Endothelial cell of umbilical vein (primary cell): ENCODE measurements at regions not wholly inside any gene's neighbourhood (a gene's known extent, or its start where the extent isn't known, plus 50 kb on each side); places are given as distances from the start of the nearest gene placed in this dataset.

ENCODE experiments used
- BruUV-seq: library from RNA; stranded (reverse); fragments of 400-500 nt; replicated peaks from 2 replicates; lab custom pipeline; 2021; lab: Mats Ljungman, UMichigan
- CTCF ChIA-PET: fragments of 300-600, 350-600 bp; sonication (Branson Sonifier 250); formaldehyde crosslinking; loops from one replicate; lab custom pipeline; 2021; ENCODE audit warnings: antibody characterized with exemption, inconsistent platforms; lab: Charles Lee
- POLR2A ChIA-PET: fragments of 300-600, 350-600 bp; sonication (Branson Sonifier 250); formaldehyde crosslinking; loops from one replicate; lab custom pipeline; 2021; ENCODE audit warnings: antibody characterized with exemption, inconsistent platforms; lab: Charles Lee
- DNase-seq: peaks from one replicate; pipeline ENCODE4 v3.0.0-alpha.2; 2011; ENCODE audit warnings: low read depth, low spot score
- FAIRE-seq: peaks from 2 replicates; lab custom pipeline; 2011; peaks lifted over from hg19 to GRCh38; lab: Jason Lieb, UNC
- H2AFZ ChIP-seq: 2 replicates; pipeline ENCODE4 v1.6.0; 2012; ENCODE audit warnings: low read depth, low read length, control low read depth, inconsistent platforms
- H3K27ac ChIP-seq: 2 replicates; pipeline ENCODE4 v1.5.1; 2011; ENCODE audit warnings: low read depth, mild to moderate bottlenecking, control low read depth, low read length, moderate library complexity; ENCODE audit not compliant: insufficient read depth
- H3K27me3 ChIP-seq, 2 experiments: 2 replicates each; pipeline versions ENCODE4 v1.6.0 to v1.6.1; 2011; ENCODE audit warnings: low read length in 2 of 2, mixed read lengths in 1 of 2; ENCODE audit not compliant: control insufficient read depth in 2 of 2, insufficient read depth in 2 of 2
- H3K36me3 ChIP-seq, 2 experiments: 2 replicates in 1 of 2; 3 replicates in 1 of 2; pipeline ENCODE4 v1.5.1; 2011; ENCODE audit warnings: low read length in 2 of 2, mild to moderate bottlenecking in 1 of 2, moderate library complexity in 1 of 2; ENCODE audit not compliant: control insufficient read depth in 2 of 2, insufficient read depth in 2 of 2; ENCODE audit errors: extremely low read depth in 1 of 2
- H3K4me1 ChIP-seq: 3 replicates; pipeline ENCODE4 v1.5.1; 2011; ENCODE audit warnings: mild to moderate bottlenecking, low read length; ENCODE audit not compliant: control insufficient read depth, insufficient read depth; ENCODE audit errors: extremely low read depth
- H3K4me2 ChIP-seq: 2 replicates; pipeline ENCODE4 v1.6.1; 2011; ENCODE audit warnings: low read length, control low read depth, mixed read lengths; ENCODE audit not compliant: insufficient read depth
- H3K4me3 ChIP-seq, 3 experiments: fragments of 200-600 bp in 1 of 3; sonication (generic), shearing (Covaris generic) in 1 of 3; replicated peaks in 1 of 3; 2 replicates each; pipeline ENCODE4 v1.5.1; 2011 to 2016; ENCODE audit warnings: control low read depth in 3 of 3, low read length in 3 of 3, mild to moderate bottlenecking in 2 of 3, inconsistent platforms in 1 of 3, low read depth in 1 of 3, moderate library complexity in 1 of 3; ENCODE audit not compliant: insufficient read depth in 1 of 3
- H3K79me2 ChIP-seq: 2 replicates; pipeline ENCODE4 v1.6.0; 2012; ENCODE audit warnings: low read length, inconsistent platforms; ENCODE audit not compliant: control insufficient read depth, insufficient read depth
- H3K9ac ChIP-seq: replicated peaks from 2 replicates; pipeline ENCODE3; 2011; ENCODE audit warnings: low read length, control low read depth; ENCODE audit not compliant: insufficient read depth; ENCODE audit errors: extremely low read depth
- H3K9me1 ChIP-seq: replicated peaks from 3 replicates; pipeline ENCODE4 v1.6.0; 2011; ENCODE audit warnings: mild to moderate bottlenecking, low read length; ENCODE audit not compliant: control insufficient read depth, insufficient read depth; ENCODE audit errors: extremely low read depth
- H3K9me3 ChIP-seq: replicated peaks from 2 replicates; pipeline ENCODE4 v1.5.1; 2012; ENCODE audit warnings: low read length, inconsistent platforms; ENCODE audit not compliant: control insufficient read depth, insufficient read depth
- H4K20me1 ChIP-seq: replicated peaks from 2 replicates; pipeline ENCODE3; 2011; ENCODE audit warnings: mild to moderate bottlenecking, low read length; ENCODE audit not compliant: control insufficient read depth, insufficient read depth; ENCODE audit errors: extremely low read depth
- EZH2 ChIP-seq: IDR thresholded peaks from 2 replicates; pipeline ENCODE4 v1.6.1; 2012; ENCODE audit warnings: borderline replicate concordance, low read depth, mild to moderate bottlenecking, moderate library complexity, low read length, inconsistent platforms; ENCODE audit not compliant: severe bottlenecking
- FOS ChIP-seq: IDR thresholded peaks from 2 replicates; pipeline ENCODE4 v1.6.1; 2011; ENCODE audit warnings: mild to moderate bottlenecking, low read length, moderate library complexity, borderline replicate concordance; ENCODE audit not compliant: insufficient read depth
- GATA2 ChIP-seq: IDR thresholded peaks from 2 replicates; pipeline ENCODE4 v1.7.0; 2011; ENCODE audit warnings: low read depth, mild to moderate bottlenecking, moderate library complexity, mixed read lengths, low read length; ENCODE audit not compliant: insufficient read length, insufficient read depth
- JUN ChIP-seq: IDR thresholded peaks from 2 replicates; pipeline ENCODE4 v1.6.1; 2011; ENCODE audit warnings: borderline replicate concordance, low read depth; ENCODE audit not compliant: insufficient read length, insufficient read depth
- MYC ChIP-seq: IDR thresholded peaks from one replicate; pipeline ENCODE4 v1.6.1; 2011; ENCODE audit warnings: mild to moderate bottlenecking, low read depth, low read length
- POLR2A ChIP-seq: IDR thresholded peaks from 2 replicates; pipeline ENCODE4 v1.6.1; 2012; ENCODE audit warnings: low read depth, mild to moderate bottlenecking, control low read depth, low read length
- POLR2AphosphoS5 ChIP-seq: IDR thresholded peaks from 2 replicates; pipeline ENCODE4 v1.6.1; 2012; ENCODE audit warnings: low read depth, mild to moderate bottlenecking, control low read depth, low read length, moderate library complexity; ENCODE audit not compliant: insufficient read depth
- dilution Hi-C: fragments of 300-500 bp; cut with MboI; formaldehyde crosslinking; loops from one replicate; pipeline ENCODE4 v1.15.0; 2019; ENCODE audit warnings: low sequenced_read_pairs; ENCODE audit not compliant: extremely low pct_ligation_motif_present
- intact Hi-C: fragments of 100-400 bp; cut with micrococcal nuclease; formaldehyde crosslinking; loops from one replicate; pipeline ENCODE4 v1.10.0; 2022
- TF ChIP-seq, protein P1 (sequence below), 2 donors: IDR thresholded peaks; 1 replicate in 1 of 2; 2 replicates in 1 of 2; pipeline ENCODE4 v1.5.1; 2011; ENCODE audit warnings: low read length in 2 of 2, mild to moderate bottlenecking in 2 of 2, moderate library complexity in 2 of 2, control low read depth in 1 of 2, inconsistent platforms in 1 of 2, low read depth in 1 of 2; ENCODE audit not compliant: insufficient read depth in 1 of 2; ENCODE audit errors: extremely low read depth in 1 of 2
- TF ChIP-seq, protein P2 (sequence below): IDR thresholded peaks from 2 replicates; pipeline ENCODE4 v1.6.1; 2011; ENCODE audit not compliant: insufficient read depth, insufficient read length

DNA sequence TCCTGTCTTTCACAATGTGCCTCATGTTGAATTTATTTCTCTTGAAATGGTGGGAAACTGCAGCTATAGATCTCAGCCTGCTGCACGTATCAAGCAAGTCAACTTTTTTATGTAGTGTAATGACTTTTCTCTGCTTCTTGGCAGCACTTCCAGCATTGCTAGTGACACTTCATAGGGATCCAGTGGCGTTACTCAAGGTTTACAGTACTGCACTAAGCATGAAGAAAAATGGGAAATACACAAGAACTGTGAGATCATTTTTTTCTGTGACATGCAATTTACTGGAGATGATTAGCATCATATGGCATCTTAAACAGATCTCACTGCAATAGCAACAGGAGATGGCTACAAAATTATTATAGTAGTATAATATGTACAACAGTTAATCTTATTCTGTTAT lies 90.9 kb downstream of the POLR1F start:
- intact Hi-C loops, result no loop called here
- Histone ChIP-seq H2AFZ (no peak overlapping the region), H3K9me1 (no peaks in the 10 kb centered on the region), H3K9ac (no peak overlapping the region), H3K36me3 (no peaks in the 10 kb centered on the region), H3K4me2 (no peak overlapping the region), H3K27ac (no peak overlapping the region), H3K79me2 (no peaks in the 10 kb centered on the region), H3K9me3 (peaks cover 2% of the 10 kb centered on the region), H3K4me1 (no peaks in the 10 kb centered on the region), H3K4me3 (no peak overlapping the region), H4K20me1 (no peaks in the 10 kb centered on the region), H3K27me3 (no peaks in the 10 kb centered on the region)
- DNase-seq (no peak), FAIRE-seq (no peak)
- BruUV-seq, result no TSS peak
- POLR2A ChIA-PET, result no interaction called here
- dilution Hi-C loops, result no loop called here
- TF ChIP-seq, protein P1, sequence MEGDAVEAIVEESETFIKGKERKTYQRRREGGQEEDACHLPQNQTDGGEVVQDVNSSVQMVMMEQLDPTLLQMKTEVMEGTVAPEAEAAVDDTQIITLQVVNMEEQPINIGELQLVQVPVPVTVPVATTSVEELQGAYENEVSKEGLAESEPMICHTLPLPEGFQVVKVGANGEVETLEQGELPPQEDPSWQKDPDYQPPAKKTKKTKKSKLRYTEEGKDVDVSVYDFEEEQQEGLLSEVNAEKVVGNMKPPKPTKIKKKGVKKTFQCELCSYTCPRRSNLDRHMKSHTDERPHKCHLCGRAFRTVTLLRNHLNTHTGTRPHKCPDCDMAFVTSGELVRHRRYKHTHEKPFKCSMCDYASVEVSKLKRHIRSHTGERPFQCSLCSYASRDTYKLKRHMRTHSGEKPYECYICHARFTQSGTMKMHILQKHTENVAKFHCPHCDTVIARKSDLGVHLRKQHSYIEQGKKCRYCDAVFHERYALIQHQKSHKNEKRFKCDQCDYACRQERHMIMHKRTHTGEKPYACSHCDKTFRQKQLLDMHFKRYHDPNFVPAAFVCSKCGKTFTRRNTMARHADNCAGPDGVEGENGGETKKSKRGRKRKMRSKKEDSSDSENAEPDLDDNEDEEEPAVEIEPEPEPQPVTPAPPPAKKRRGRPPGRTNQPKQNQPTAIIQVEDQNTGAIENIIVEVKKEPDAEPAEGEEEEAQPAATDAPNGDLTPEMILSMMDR (IDR thresholded peaks at IDR 0.05; ENCODE audit: extremely low read depth in 1 of 2, insufficient read depth in 1 of 2, low read depth in 1 of 2, low read length in 2 of 2), result no peak
- no peak for TF ChIP-seq POLR2A
- TF ChIP-seq JUN, result no peak
- TF ChIP-seq, protein P2, sequence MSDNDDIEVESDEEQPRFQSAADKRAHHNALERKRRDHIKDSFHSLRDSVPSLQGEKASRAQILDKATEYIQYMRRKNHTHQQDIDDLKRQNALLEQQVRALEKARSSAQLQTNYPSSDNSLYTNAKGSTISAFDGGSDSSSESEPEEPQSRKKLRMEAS, result no peak
- TF ChIP-seq MYC, result no peak
- no peak for TF ChIP-seq GATA2
- TF ChIP-seq EZH2, result no peak
- TF ChIP-seq FOS, result no peak
- no peak for TF ChIP-seq POLR2AphosphoS5
- CTCF ChIA-PET, result no interaction called here
